Hematopoietic multipotent progenitor cell treated with erythropoietin and hydrocortisone succinate and interleukin-3 and kit ligand, for 6 days (in vitro differentiated cells): ENCODE measurements at regions not wholly inside any gene's neighbourhood (a gene's known extent, or its start where the extent isn't known, plus 50 kb on each side); places are given as distances from the start of the nearest gene placed in this dataset.
"Not testable (repeated sequence)": the region's sequence is repeated elsewhere in the genome, so short reads cannot be mapped to it uniquely, and the experiment has no call there.

Experiments
- DNase-seq: peaks from one replicate; pipeline ENCODE4 v3.0.0-alpha.2; 2015

DNA sequence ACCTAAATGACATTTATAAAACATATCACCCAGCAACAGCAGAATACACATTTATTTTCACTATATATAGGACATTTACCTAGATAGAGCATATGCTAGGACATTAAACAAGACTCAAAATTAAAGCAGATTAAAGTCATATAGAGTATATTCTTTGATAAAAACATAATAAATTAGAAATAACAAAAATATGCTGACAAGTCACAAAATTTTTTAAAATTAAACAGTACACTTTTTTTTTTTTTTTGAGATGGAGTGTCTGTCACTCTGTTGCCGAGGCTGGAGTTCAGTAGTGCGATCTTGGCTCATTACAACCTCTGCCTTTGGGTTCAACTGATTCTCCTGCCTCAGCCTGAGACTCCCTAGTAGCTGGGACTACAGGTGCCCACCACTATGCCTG, 758.9 kb upstream of the NRXN1 start:
- no peak for DNase-seq

DNA sequence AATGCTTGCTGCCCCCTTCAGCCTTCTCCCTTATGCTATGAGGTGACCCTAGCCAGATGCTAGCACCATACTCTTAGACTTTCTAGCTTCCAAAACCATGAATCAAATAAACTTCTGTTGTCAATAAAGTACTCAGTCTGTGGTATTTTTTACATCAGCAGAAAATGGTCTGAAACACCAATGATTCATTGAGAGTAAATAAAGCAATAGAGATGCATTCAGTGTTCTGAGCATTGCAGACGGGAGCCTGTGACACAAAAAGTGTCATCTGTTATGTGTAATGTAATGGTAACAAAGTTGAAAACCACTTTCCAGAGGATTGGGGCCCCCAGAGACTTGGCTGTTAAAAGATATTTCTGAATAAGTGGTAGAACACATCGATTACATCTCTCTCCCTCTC, 758.0 kb upstream of the NRXN1 start:
- no peak for DNase-seq

DNA sequence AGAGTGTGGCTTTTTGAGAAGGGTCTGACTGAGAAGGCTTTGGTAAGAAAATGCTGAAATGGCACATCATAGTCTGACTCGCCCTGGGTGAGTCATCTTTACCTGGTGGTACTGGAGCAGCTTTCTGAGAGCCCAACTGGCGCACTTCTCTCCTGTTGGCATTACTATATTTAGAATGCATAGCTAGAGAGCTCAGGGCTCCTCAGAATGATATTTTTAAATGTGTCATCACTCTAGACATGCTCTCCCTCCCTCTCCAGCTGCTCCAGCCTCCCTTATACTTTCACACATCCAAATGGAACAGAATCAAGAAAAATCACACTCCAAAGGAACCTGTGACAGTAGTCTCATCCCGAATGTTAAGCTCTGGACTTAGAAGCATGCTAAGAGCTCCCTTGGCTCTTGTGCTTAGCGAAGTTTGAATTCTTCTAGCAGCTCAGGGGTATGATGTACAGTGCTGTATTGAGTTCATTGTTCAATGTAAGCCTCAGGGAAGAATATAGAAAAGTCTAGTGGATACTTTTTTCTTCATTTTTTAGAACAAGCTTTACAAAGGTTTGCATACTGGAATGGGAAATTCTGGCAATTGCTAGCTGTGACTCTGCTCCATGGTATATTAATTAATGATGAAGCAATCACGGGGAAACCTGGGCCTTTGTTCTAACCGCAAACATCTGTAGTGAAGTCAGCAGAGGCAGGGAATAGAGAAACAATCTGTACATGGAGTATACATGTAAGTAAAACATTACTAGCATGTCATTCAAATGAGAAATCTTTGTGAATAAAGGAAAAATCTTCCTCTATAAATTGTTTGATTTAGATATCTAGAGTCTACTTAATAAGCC, 751.2 kb upstream of the NRXN1 start:
- no peak for DNase-seq

DNA sequence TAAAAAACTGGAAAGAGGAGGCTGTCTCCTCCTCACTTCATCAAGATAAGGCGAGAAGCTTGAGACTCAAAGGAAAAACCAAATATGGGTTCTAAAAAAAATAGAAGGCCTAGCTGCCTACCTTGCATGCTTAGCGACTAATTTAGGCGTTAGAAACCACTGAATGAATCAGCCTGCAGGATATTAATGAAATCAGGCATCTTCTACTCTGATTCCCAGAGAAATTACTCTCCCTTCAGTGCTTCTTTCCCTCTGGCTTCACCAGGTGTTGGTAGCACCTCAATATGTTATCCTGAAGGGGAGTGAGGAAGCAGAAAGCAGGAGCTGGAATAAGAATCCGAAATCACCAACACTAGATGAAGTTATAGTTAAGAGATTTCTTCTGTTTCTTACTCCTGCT, 749.8 kb upstream of the NRXN1 start:
- DNase-seq, result no peak

DNA sequence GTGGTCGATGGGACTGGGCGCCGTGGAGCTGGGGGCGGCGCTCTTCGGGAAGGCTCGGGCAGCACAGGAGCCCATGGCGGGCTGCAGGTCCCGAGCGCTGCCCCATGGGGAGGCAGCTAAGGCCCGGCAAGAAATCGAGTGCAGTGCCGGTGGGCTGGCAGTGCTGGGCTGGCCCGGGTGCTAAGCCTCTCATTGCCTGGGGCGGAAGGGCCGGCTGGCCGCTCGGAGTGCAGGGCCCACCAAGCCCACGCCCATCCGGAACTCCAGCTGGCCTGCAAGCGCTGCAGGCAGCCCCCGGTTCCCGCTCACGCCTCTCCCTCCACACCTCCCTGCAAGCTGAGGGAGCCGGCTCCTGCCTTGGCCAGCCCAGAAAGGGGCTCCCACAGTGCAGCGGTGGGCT, 748.4 kb upstream of the NRXN1 start:
- no peak for DNase-seq

DNA sequence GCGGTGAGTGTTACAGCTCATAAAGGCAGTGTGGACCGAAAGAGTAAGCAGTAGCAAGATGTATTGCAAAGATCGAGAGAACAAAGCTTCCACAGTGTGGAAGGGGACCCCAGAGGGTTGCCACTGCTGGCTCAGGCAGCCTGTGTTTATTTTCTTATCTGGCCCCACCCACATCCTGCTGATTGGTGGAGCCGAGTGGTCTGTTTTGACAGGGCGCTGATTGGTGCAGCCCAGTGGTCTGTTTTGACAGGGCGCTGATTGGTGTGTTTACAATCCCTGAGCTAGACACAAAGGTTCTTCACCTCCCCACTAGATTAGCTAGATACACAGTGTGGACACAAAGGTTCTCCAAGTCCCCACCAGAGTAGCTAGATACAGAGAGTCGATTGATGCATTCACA, 747.8 kb upstream of the NRXN1 start:
- not testable (repeated sequence) for DNase-seq

DNA sequence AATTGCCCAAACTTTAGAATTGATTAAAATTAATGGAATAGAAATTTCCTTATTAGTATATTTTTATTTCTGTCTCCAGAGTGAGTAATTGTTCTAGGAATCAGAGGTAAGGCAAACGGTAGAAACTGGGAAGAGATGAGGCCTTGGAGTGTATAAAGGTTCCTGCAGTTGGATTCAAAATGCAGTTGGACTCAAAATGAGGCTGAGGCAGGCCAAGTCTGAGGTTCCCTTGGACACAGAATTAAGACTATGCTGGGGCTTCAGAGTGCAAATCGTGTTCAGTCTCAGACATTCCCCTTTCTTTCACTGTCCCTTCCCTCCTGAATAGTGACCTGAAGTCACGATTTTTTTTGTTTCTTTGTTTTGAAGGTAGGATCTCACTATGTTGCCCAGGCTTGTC, 746.9 kb upstream of the NRXN1 start:
- no peak for DNase-seq

DNA sequence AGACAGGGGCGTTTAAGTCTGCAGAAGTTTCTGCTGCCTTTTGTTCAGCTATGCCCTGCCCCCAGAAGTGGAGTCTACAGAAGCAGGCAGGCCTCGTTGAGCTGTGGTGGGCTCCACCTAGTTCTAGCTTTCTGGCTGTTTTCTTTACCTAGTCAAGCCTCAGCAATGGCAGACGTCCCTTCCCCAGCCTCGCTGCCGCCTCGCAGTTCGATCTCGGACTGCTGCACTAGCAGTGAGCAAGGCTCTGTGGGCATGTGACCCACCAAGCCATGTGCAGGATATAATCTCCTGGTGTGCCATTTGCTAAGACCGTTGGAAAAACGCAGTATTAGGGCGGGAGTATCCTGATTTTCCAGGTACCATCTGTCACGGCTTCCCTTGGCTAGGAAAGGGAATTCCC, 742.7 kb upstream of the NRXN1 start:
- DNase-seq, result not testable (repeated sequence)

DNA sequence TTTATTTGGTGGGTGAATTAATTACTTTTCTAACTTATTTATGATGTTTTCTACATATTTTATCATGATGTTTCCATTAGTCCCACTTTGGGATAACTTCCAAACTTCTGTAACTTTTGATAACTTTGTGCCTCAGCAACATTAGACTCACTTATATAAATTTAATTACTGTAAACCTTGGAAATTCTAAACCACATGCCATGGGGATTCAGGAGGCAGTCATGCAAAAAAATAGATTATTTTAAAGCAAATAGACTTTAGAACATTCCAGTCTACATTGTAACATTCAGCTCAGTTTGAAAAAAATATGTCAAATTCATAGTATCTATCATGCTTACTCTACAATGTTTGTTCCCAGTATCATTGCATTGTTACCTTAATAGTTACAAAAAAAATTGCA, 728.5 kb upstream of the NRXN1 start:
- no peak for DNase-seq

DNA sequence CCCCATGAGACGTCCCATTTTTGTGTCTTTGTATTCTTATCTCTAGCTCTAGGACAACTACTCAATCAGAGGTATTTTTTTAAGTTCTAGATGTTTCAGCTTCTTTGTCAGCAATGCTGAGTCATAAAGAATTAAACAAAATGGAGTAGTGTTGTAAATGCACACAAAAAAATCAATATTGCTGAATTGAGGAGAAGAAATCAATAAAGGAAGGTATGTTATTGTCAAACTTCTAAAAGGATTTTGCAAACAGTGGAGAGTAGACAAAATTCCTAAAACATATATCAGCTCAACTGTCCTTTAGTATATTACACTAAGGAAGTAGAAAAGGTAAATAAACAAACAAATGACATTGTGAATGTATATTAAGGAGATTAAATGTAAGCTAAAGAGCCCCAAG, 726.1 kb upstream of the NRXN1 start:
- DNase-seq, result no peak

DNA sequence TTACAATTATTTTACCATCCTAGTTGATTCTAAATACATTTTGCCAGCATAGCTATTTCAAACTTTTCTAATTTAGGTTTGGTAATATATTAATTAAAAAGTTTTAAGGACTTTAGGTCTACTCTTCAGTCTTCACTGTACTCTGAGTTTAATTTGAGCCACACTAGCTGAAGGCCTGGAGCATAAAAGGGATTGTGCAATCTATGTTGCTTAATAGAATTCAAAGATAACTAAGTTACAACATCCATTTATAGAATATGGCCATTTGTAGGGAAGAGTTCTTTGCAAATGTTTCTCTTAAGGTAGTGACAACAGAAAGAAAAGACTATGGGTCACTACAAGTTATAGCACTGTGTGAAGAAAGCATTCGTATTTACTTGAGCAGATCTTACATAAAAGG, 702.2 kb upstream of the NRXN1 start:
- peak; percentile 21 for DNase-seq

DNA sequence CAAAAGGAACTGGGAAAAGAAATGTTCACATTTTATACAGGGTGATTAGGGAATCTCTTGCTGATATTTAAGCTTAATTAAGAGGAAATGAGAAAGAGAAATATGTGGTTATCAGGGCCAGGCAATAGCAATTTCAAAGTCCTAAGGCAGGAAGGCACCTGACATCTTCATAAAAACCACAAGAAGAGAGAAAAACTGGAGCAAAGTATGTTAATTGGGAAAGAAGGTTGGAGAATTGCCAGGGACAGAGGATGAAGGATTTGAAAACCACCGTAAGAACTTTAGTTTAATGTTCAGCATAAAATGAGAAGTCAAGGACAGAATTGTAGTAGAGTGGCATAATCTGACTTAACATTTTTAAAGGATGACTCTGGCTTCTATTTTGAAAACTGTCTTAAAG, 691.8 kb upstream of the NRXN1 start:
- DNase-seq, result no peak

DNA sequence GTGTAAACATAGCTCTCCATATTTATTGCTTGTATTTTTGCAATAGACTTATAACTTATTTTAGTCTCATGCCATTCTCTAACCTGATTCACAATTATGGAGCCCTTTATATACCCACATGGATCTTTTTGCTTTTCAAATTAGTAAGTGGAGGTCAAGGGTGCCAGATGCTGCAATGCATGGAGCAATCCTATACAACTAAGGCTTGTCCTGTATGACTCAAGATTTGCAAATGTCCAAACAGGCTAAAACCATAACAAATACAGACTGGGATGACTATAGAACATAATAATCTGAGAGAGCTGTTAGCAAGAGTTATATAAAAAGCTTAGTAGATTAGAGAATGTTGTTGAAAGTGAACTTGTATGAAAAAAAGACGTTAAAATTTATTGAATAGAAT, 690.4 kb upstream of the NRXN1 start:
- no peak for DNase-seq

DNA sequence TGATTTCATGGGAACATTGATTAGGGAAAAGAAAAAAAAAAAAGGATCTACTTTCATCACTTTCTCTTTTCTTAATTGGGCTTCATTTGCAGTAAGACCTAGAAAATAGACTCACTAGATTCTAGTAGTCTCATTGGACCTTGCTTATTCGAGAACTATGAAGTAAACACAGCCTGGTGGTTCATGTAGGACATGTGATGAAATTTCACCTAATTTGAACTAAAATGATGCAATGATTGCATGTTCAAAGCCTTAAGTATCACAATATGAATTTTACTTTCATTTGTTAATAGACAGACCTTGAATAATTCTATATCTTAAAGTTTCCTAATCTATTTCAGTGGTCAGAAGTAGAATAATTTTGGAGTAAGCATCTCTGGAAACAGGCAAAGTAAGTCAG, 688.9 kb upstream of the NRXN1 start:
- no peak for DNase-seq

DNA sequence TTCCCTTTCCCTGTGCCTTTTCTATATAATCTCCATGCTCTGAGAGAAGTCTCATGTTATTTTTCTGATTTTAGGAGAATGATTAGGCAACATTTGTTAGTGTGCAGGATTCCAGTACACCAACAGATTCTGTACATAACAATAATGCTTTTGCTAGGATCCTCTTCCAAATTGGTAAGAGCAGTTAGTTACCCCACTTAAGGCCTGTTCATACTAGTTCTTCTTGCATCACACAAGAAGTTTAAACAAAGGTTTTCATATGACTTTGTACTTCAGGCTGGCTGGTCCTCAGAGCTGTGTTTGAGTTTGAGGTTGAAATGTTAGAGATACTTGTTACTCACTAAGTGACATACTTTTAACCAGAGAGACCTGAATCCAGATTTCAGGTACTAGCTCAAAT, 686.9 kb upstream of the NRXN1 start:
- DNase-seq, result no peak

DNA sequence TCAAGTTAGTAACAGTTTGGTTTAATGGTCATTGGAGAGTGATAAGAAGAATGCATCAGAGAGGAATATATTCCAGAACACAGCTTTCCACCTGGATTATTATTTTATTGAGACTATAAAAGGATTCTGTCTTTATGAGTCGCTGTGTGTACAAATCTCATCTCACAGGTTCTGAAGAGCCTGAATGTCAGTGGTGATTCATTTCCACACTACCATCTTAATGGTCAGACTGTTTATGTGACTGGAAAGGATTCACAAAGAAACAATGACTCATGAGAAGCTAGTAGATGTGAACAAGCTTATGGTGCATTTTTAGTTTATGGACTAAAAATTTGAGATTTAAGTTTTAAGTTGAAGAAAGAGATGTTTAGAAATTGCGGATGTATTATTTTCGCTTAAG, 685.4 kb upstream of the NRXN1 start:
- no peak for DNase-seq

DNA sequence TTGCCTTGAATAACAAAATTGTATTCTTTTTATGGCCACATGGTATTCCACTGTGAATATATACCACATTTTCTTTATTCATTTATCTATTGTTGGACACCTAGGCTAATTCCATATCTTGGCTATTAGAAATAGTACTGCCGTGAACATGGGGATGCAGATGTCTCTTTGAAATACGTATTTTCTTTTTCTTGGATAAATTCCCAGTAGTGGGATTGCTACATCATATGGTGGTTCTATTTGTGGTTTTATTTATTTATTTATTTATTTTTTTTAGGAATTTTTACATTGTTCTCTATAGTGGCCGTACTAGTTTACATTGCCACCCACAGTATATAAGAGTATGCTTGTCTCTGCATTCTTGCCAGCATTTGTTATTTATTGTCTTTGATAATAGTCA, 679.8 kb upstream of the NRXN1 start:
- no peak for DNase-seq

DNA sequence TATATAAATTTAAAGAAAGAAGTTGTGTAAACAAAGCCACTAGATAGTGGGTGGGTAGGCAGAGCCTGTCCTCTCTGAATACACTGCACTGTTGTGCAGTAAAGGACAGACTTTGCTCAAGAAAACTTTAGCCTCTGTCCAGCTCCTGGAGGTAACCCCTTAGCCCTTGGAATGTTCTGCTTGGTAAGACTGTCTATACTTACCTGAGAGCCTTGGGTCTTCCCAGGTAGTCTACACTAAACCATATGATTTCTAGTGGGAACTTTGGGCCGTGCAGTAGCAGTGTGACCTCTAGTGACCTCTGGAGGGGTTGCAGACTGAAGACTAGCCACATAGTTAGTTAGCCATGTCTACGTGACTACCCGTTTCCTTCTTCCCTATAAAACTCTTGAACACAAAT, 678.3 kb upstream of the NRXN1 start:
- peak; percentile 41 for DNase-seq

DNA sequence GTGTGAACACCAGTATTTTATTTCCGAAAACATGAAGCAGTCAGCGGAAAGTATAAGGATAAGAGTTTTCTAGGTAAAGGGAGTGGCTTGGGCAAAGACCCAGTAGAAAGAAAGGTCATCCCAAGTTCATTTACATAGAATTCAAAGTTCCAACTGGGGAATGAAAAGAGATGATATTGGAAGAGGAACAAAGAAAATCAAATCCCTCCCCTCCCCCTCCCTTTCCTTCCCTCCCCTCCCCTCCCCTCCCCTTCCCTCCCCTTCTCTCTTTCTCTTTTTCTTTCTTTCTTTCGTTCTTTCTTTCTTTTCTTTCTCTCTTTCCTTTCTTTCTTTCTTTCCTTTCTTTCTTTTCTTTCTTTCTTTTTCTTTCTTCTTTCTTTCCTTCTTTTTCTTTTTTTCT, 675.7 kb upstream of the NRXN1 start:
- DNase-seq, result no peak

DNA sequence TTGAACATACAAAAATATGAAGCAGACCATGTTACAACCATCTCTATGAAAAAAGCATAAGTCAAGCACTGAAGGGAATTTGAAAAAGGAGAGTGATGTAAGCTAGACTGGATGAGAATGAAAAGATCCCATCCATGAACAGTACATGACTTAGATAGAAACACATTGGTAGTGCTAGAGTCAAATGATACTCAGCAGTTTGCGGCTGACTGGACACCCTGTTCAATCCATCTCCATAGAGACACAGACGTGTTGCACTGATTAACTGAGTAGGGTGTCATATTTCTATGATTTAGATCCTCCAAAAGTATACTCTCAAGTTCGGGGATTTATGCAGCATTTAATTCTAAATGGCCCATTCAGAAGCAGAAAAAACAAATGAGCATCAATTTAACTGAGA, 674.3 kb upstream of the NRXN1 start:
- no peak for DNase-seq

DNA sequence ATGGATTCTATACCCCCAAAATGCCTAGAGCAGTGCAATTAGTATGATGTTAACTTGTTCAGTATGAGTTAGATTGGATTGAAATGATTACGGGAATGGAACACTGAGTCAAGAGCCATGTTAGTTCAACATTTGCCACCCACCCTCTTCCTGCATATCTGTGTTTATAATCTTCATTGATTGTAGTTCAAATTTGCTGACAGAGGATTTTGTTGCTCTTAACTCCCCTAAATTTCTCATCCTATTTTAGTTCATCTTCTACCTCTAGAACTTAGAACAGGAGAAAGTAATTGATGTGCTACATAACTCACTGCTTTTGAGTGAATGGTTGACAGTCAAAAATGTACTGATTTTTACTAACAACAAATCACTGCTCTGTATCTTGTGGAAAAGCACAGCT, 673.5 kb upstream of the NRXN1 start:
- no peak for DNase-seq

DNA sequence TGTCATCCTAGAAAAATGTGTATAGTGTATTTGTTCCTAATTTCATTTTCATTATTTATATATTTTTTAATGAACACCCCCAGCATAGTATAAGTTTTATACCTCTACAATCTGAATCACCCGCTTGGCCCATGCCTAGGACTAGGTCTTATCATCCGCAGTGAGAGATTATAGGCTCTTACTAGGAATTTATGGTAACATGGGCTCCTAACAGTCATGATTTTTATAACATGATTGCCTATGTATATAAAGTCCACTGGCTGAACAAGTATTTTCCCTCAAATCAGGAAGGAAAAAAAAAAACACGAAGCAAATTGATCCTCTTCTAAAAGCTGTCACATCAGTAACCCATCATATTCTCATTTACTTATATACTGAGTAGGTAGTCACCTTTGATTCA, 666.1 kb upstream of the NRXN1 start:
- no peak for DNase-seq

DNA sequence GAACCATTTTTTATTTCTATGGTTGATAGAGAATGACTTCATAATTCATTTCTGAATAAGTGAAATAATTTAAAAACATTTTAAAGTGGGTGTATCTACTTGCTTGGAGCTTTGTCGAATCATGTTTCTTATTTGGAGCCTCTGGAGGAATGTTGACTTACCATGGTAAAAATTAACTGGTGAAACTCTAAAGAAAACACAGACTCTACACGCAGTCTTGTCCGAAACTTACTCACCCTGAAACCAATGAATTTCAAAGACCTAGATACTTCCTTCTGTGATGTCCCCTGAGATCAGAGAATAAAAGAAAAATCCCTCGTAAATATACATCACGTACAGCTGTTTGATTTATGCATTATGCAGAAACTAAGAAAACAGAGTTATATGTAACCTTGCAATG, 665.2 kb upstream of the NRXN1 start:
- no peak for DNase-seq

DNA sequence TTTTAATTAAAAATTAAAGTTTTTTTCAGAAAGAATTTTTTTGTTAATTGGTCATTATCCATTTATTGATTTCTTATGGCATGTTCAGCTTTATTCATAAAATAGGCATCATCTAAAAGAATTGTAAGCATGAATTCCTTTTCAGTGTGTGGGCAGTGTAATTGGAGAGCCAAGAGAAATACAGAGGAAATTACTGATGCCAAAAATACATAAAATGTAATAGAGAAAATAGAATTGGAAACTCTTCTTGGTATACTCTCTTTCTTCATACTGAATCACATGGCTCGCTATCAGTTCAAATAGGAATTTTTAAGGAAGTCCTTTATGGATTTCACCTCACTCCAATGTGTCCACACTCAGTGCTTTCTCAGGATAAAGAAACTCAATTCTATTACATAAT, 663.6 kb upstream of the NRXN1 start:
- no peak for DNase-seq

DNA sequence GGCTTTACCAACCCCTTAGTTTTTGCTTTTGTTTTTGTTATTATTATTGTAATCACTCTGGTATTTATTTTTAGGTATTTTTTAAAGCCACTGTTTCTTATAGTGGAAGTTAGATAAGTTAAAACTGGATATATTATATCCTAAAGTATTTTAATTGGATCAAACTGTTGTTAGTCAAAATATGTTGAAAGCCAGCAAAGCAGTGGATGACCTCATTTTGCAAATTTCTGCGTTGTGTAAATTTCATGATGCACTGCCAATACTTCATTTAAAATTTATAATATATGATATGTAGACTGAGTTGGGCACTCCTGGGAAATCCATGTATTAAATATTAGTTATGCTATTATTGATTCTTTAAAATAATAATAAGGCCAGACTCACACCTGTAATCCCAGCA, 661.7 kb upstream of the NRXN1 start:
- DNase-seq, result no peak

DNA sequence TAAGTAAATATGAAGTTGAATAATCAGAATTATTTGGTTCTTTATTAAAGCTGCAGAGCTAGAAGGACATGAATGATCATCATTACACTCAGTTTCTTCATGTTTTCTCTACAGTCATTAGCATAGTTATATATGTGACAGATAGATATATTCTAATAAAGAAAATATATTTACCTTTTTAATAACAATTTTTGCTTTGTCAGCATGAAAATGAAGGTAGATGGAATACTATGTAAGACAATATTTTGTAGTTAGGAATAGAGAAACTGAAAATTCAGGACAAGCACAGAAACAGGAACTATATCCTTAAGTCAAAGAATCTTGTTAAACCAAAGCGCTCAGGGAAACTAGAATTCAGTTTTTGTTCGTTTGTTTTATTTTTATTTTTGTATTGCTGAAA, 649.9 kb upstream of the NRXN1 start:
- no peak for DNase-seq
